Muscle of leg (tissue), 3 donors: ENCODE measurements at regions not wholly inside any gene's neighbourhood (a gene's known extent, or its start where the extent isn't known, plus 50 kb on each side); places are given as distances from the start of the nearest gene placed in this dataset.

Source experiments
- DNase-seq: peaks from one replicate; pipeline ENCODE4 v3.0.0; 2013
- H3K27ac ChIP-seq: one replicate; pipeline ENCODE4 v1.5.1; 2013; ENCODE audit warnings: mild to moderate bottlenecking, low read length, control low read depth
- H3K27me3 ChIP-seq: one replicate; pipeline ENCODE4 v1.6.1; 2013; ENCODE audit warnings: low read length; ENCODE audit not compliant: control insufficient read depth, insufficient read depth
- H3K36me3 ChIP-seq: one replicate; pipeline ENCODE4 v1.6.1; 2013; ENCODE audit warnings: low read length; ENCODE audit not compliant: control insufficient read depth, insufficient read depth
- H3K4me1 ChIP-seq: one replicate; pipeline ENCODE4 v1.6.1; 2013; ENCODE audit warnings: low read length; ENCODE audit not compliant: control insufficient read depth, insufficient read depth
- H3K4me3 ChIP-seq: one replicate; pipeline ENCODE4 v1.5.1; 2013; ENCODE audit warnings: low read length, control low read depth
- H3K9me3 ChIP-seq: replicated peaks from 2 replicates; pipeline ENCODE4 v1.6.1; 2013; ENCODE audit warnings: low read depth, low read length; ENCODE audit not compliant: control insufficient read depth
- WGBS: methylation state at CpG from one replicate; pipeline ENCODE4 v1.1.5; 2013; ENCODE audit warnings: missing lambda C conversion rate; ENCODE audit not compliant: insufficient coverage; 5-methylcytosine and 5-hydroxymethylcytosine counted together

- peak; percentile 24 for DNase-seq
- peaks cover 2% of the 10 kb centered on the region for H3K27me3 ChIP-seq
- no peak overlapping the region for H3K27ac ChIP-seq
- H3K9me3 ChIP-seq, result no peaks in the 10 kb centered on the region
- WGBS, result 53% methylated on average over 7 of the region's 16 CpGs
- peaks cover 30% of the 10 kb centered on the region for H3K4me1 ChIP-seq
- no peak overlapping the region for H3K4me3 ChIP-seq
- H3K36me3 ChIP-seq, result no peaks in the 10 kb centered on the region
Observed at GRCh38 chr9:89992326-89993198, 387.8 kb downstream of the GADD45G start.

- Histone ChIP-seq H3K4me1 (peaks cover 27% of the 10 kb centered on the region), H3K27me3 (peaks cover 2% of the 10 kb centered on the region), H3K36me3 (no peaks in the 10 kb centered on the region), H3K4me3 (no peak overlapping the region), H3K27ac (peak overlapping the region; percentile 39), H3K9me3 (no peaks in the 10 kb centered on the region)
- WGBS, result 31% methylated on average over 2 of the region's 5 CpGs
- DNase-seq, result peak; percentile 71
Observed at GRCh38 chr9:89993678-89994630, 389.1 kb downstream of the GADD45G start.

- no peaks in the 10 kb centered on the region for H3K9me3 ChIP-seq
- H3K4me3 ChIP-seq, result no peak overlapping the region
- WGBS, result 71% methylated on average over 12 of the region's 19 CpGs
- no peaks in the 10 kb centered on the region for H3K36me3 ChIP-seq
- H3K27ac ChIP-seq, result no peak overlapping the region
- H3K4me1 ChIP-seq, result peaks cover 36% of the 10 kb centered on the region
- DNase-seq, result no peak
- H3K27me3 ChIP-seq, result peaks cover 2% of the 10 kb centered on the region
Observed at GRCh38 chr9:89994988-89995613, 390.3 kb downstream of the GADD45G start.

- no peak for DNase-seq
- H3K4me1 ChIP-seq, result peaks cover 44% of the 10 kb centered on the region
- H3K36me3 ChIP-seq, result no peaks in the 10 kb centered on the region
- WGBS, result 95% methylated on average over 5 of the region's 5 CpGs
- no peak overlapping the region for H3K4me3 ChIP-seq
- no peak overlapping the region for H3K27ac ChIP-seq
- H3K9me3 ChIP-seq, result no peaks in the 10 kb centered on the region
- H3K27me3 ChIP-seq, result peaks cover 2% of the 10 kb centered on the region
Observed at GRCh38 chr9:89996116-89996515, 391.3 kb downstream of the GADD45G start.

GRCh38 chr9:89996773-89997172 lies 392.0 kb downstream of the GADD45G start:
- Histone ChIP-seq H3K27ac (no peak overlapping the region), H3K4me3 (no peak overlapping the region), H3K27me3 (peaks cover 2% of the 10 kb centered on the region), H3K4me1 (peaks cover 46% of the 10 kb centered on the region), H3K36me3 (no peaks in the 10 kb centered on the region), H3K9me3 (no peaks in the 10 kb centered on the region)
- DNase-seq, result no peak
- WGBS, result 96% methylated on average over 2 of the region's 3 CpGs

GRCh38 chr9:89998633-89999032 lies 393.8 kb downstream of the GADD45G start:
- Histone ChIP-seq H3K4me1 (peaks cover 55% of the 10 kb centered on the region), H3K9me3 (no peaks in the 10 kb centered on the region), H3K27ac (no peak overlapping the region), H3K27me3 (peaks cover 2% of the 10 kb centered on the region), H3K36me3 (no peaks in the 10 kb centered on the region), H3K4me3 (no peak overlapping the region)
- no peak for DNase-seq
- no CpG with 5 or more reads among the region's 3 CpGs for WGBS

GRCh38 chr9:89999176-89999533 lies 394.3 kb downstream of the GADD45G start:
- peak overlapping the region; percentile 80 for H3K27ac ChIP-seq
- no peak for DNase-seq
- H3K9me3 ChIP-seq, result no peaks in the 10 kb centered on the region
- WGBS, result 90% methylated on average over 3 of the region's 3 CpGs
- no peaks in the 10 kb centered on the region for H3K36me3 ChIP-seq
- peaks cover 55% of the 10 kb centered on the region for H3K4me1 ChIP-seq
- H3K27me3 ChIP-seq, result peaks cover 2% of the 10 kb centered on the region
- no peak overlapping the region for H3K4me3 ChIP-seq

GRCh38 chr9:89999534-90000370 lies 394.9 kb downstream of the GADD45G start:
- no peaks in the 10 kb centered on the region for H3K9me3 ChIP-seq
- WGBS, result 37% methylated on average over 9 of the region's 12 CpGs
- H3K27ac ChIP-seq, result peak overlapping the region; percentile 80
- peaks cover 57% of the 10 kb centered on the region for H3K4me1 ChIP-seq
- H3K4me3 ChIP-seq, result no peak overlapping the region
- H3K27me3 ChIP-seq, result peaks cover 2% of the 10 kb centered on the region
- no peaks in the 10 kb centered on the region for H3K36me3 ChIP-seq
- DNase-seq, result peak; percentile 86

- Histone ChIP-seq H3K27me3 (peaks cover 3% of the 10 kb centered on the region), H3K9me3 (peaks cover 4% of the 10 kb centered on the region), H3K36me3 (no peaks in the 10 kb centered on the region), H3K27ac (no peak overlapping the region), H3K4me3 (no peak overlapping the region), H3K4me1 (peaks cover 49% of the 10 kb centered on the region)
- WGBS, result 57% methylated on average over 1 of the region's 7 CpGs
- DNase-seq, result no peak
Observed at GRCh38 chr9:90000925-90001324, 396.1 kb downstream of the GADD45G start.
